Testis (tissue), 2 donors: ENCODE measurements at regions not wholly inside any gene's neighbourhood (a gene's known extent, or its start where the extent isn't known, plus 50 kb on each side); places are given as distances from the start of the nearest gene placed in this dataset.

ENCODE experiments used
- DNase-seq: peaks from one replicate; pipeline ENCODE4 v3.0.0-alpha.2; 2019
- H3K27ac ChIP-seq, 2 donors: fragments of 200-600 bp; sonication (generic); one replicate each; pipeline ENCODE4 v1.5.1; 2019
- H3K27me3 ChIP-seq: fragments of 200-600 bp; sonication (generic); one replicate; pipeline ENCODE4 v1.5.1; 2019
- H3K36me3 ChIP-seq: fragments of 200-600 bp; sonication (generic); one replicate; pipeline ENCODE4 v1.5.1; 2017; ENCODE audit warnings: low read depth; ENCODE audit errors: missing control alignments
- H3K4me1 ChIP-seq: fragments of 200-600 bp; sonication (generic); one replicate; pipeline ENCODE4 v1.5.1; 2019
- H3K4me3 ChIP-seq, 2 donors: fragments of 200-600 bp; sonication (generic); one replicate each; pipeline ENCODE4 v1.5.1; 2017 to 2019
- H3K9me3 ChIP-seq: fragments of 200-600 bp; sonication (generic); one replicate; pipeline ENCODE4 v1.5.1; 2017
- CTCF ChIP-seq, 3 experiments: fragments of 450-650 bp in 2 of 3; fragments of 200-600 bp in 1 of 3; sonication (generic) in 1 of 3; IDR thresholded peaks; one replicate each; pipeline ENCODE4 v1.5.1; 2016 to 2019; ENCODE audit warnings: antibody characterized with exemption in 3 of 3, mild to moderate bottlenecking in 2 of 3, moderate library complexity in 1 of 3
- POLR2A ChIP-seq: fragments of 450-650 bp; IDR thresholded peaks from one replicate; pipeline ENCODE4 v1.6.1; 2017; ENCODE audit warnings: antibody characterized with exemption, mild to moderate bottlenecking, moderate library complexity
- WGBS, 2 donors: methylation state at CpG; one replicate each; pipeline ENCODE4 v1.1.5; 2018; 5-methylcytosine and 5-hydroxymethylcytosine counted together
- intact Hi-C: fragments of 100-400 bp; cut with DNase I; formaldehyde crosslinking; loops from one replicate; pipeline ENCODE4 v1.15.1; 2023; ENCODE audit warnings: low total_unique reads

DNA sequence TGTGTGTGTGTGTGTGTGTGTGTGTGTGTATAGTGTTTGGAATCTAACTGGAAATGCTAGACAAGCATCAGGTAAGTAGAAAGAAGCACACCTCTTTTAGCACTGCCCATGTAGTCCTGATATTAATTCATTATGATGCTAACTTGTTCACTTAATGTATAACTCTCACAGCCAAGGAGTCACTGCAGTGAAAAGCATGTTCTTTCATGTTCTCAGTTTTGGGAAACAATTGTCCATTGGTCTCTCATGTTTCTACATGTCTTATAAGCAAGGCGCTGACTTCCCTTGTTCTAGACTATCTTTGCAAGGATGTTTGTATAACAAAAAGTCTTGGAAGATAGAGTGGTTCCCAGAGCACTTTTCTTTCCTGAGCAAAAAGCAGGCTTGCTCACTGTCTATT is 148.8 kb upstream of the TNPO1 start:
- Histone ChIP-seq H3K27me3 (no peaks in the 10 kb centered on the region), H3K36me3 (no peaks in the 10 kb centered on the region), H3K4me3 (no peak overlapping the region), H3K27ac (no peak overlapping the region), H3K4me1 (no peaks in the 10 kb centered on the region), H3K9me3 (no peaks in the 10 kb centered on the region)
- intact Hi-C loops, result no loop called here
- DNase-seq, result no peak
- no peak for TF ChIP-seq CTCF (IDR thresholded peaks at IDR 0.05)
- no peak for TF ChIP-seq POLR2A
- WGBS, 2 donors, result 95 to 97% methylated on average over 1 of the region's 1 CpG

- no peaks in the 10 kb centered on the region for H3K9me3 ChIP-seq
- no peaks in the 10 kb centered on the region for H3K4me1 ChIP-seq
- TF ChIP-seq CTCF (IDR thresholded peaks at IDR 0.05) (no peak), POLR2A (no peak)
- no peaks in the 10 kb centered on the region for H3K27me3 ChIP-seq
- 77 to 91% methylated on average over 7 of the region's 7 CpGs for WGBS, 2 donors
- DNase-seq, result no peak
- H3K27ac ChIP-seq, result no peak overlapping the region
- intact Hi-C loops, result no loop called here
- H3K36me3 ChIP-seq, result no peaks in the 10 kb centered on the region
- H3K4me3 ChIP-seq, result no peak overlapping the region
Observed at GRCh38 chr5:72662936-72663335, 153.5 kb upstream of the TNPO1 start.

DNA sequence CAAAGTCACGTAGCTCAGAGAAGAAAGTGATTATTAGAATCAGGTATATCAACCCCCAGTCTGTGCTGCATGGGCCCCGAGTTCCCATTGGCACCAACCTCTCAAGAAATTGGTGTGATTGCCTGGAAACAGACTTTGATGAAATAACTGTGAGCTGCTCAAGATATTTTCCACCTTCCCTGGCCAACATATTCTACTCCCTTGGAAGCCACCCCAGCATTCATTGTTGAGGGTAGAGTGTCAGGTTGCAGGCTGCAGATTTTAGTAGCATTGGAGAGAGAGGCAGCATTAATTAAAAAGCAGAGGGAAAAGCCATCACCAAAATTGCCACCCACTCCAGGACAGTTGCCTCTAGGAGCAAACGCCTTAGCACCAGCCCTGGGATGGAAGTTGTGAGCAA is 154.2 kb upstream of the TNPO1 start:
- no peaks in the 10 kb centered on the region for H3K4me1 ChIP-seq
- H3K4me3 ChIP-seq, result no peak overlapping the region
- intact Hi-C loops, result no loop called here
- H3K9me3 ChIP-seq, result no peaks in the 10 kb centered on the region
- no peaks in the 10 kb centered on the region for H3K36me3 ChIP-seq
- WGBS, 2 donors, result 88 to 96% methylated on average over 3 of the region's 3 CpGs
- DNase-seq, result no peak
- H3K27ac ChIP-seq, result no peak overlapping the region
- no peak for TF ChIP-seq CTCF (IDR thresholded peaks at IDR 0.05)
- no peak for TF ChIP-seq POLR2A
- H3K27me3 ChIP-seq, result no peaks in the 10 kb centered on the region

DNA sequence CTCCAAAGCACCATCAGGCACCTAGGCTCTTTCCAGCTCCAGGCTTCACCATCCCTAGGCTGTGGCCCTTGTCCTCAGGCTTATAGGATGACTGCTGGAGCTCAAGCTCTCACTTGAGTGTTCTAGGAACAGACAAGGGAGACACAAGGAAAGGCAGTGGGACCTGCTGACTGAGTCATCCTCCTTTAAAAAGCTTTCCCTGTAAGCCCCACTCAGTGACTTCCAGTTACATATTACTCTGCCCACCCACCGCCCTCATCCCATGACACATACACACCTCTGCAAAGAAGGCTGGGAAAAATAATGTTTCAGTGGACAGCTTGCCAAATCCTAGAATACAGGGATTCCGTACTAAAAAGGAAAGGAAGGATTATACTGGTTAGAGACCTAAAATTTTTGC is 154.2 kb upstream of the ZNF366 start:
- 78 to 92% methylated on average over 2 of the region's 2 CpGs for WGBS, 2 donors

More for the DNA sequence above, 154.2 kb upstream of the ZNF366 start:
- no peaks in the 10 kb centered on the region for H3K9me3 ChIP-seq
- no peaks in the 10 kb centered on the region for H3K27me3 ChIP-seq
- intact Hi-C loops, result no loop called here
- no peaks in the 10 kb centered on the region for H3K4me1 ChIP-seq
- DNase-seq, result no peak
- TF ChIP-seq POLR2A, result no peak
- no peak for TF ChIP-seq CTCF (IDR thresholded peaks at IDR 0.05)
- no peak overlapping the region for H3K27ac ChIP-seq
- no peak overlapping the region for H3K4me3 ChIP-seq
- H3K36me3 ChIP-seq, result no peaks in the 10 kb centered on the region
